HG03457 (cell line): ENCODE measurements at regions not wholly inside any gene's neighbourhood (a gene's known extent, or its start where the extent isn't known, plus 50 kb on each side); places are given as distances from the start of the nearest gene placed in this dataset.
"Not testable (repeated sequence)": the region's sequence is repeated elsewhere in the genome, so short reads cannot be mapped to it uniquely, and the experiment has no call there.

Experiments
- ATAC-seq: cut with Tn5 transposase; IDR thresholded peaks from one replicate; pipeline ENCODE4 v1.9.1; 2021; ENCODE audit warnings: moderate number of reproducible peaks; ENCODE audit not compliant: unreplicated experiment

DNA sequence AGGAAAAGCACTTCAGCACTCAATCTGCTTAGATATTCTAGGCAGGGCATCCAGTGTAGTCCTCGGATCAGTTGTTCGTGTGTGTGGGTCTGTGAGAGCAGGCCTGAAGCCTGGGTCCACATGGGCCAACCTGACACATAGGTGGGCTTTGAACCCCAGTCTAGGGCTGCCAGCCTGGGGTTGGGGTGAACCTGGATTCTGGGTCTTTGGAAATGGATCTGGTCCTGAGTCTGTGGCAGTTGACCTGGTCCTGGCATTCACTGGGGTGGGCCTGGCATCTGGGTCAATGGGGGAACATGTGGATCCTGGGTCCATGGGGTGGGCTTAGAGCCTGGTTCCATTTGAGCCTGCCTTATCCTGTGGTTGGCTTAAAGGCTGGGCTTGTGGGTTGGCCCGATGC, 492.6 kb upstream of the MAN1A1 start:
- ATAC-seq: no peak

- no peak for ATAC-seq
Observed at GRCh38 chr6:119838043-119838442, 488.5 kb upstream of the MAN1A1 start.

DNA sequence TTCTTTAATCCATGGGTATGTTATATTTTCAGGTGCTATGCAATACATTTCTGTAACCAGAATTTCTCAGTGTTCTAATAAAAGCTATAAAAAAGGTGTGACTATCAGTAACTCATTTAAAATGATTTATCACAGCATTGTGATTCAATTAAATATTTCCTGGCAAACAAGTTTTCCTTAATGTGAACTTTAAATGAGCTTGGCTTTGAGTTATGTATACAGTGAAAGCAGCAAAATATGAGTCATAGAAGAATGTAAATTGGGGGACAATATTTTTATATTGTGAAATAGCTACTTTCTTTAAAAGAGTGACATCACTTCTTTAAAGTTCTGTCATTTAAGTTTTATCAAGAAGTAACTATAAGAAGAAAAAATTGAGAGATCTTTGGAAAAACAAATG, 484.9 kb upstream of the MAN1A1 start:
- no peak for ATAC-seq

GRCh38 chr6:119832411-119832810, 482.9 kb upstream of the MAN1A1 start:
- ATAC-seq: no peak

DNA sequence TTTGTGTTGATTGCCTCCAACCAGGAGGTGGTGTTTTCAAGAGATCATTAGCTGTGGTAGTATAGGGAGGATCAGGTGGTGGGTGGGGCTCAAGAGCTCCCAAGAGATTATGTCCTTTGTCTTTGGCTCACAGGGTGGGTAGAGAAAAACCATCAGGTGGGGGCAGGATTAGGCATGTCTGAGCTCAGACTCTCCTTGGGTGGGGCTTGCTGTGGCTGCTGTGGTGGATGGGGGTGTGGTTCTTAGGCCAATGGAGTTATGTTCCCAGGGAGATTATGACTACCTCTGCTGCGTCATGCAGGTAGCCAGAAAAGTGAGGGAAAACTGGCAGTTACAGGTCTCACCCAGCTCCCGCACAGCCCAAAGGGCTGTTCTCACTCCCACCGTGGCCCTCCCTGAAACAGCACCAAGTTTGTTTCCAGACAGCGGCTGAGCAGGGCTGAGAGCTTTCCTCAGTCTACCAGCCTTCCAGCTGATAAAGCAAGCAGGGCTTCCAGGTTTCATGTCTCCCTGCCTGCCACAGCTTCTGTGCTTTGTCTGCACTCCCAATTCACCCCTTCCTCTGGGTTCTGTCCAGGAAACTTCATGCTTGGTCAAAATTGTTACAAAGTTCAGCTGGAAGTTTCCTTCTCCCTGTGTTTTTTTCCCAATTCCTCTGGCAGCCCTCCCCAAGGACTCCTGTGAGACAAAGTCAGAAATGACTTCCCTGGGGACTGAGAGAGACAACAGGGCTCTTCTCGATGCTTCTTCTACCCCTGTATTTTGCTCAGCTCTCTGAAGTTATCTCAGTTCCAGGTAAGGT, 481.1 kb upstream of the MAN1A1 start:
- no peak for ATAC-seq

GRCh38 chr6:119830069-119830468, 480.5 kb upstream of the MAN1A1 start:
- ATAC-seq: no peak

GRCh38 chr6:119829499-119829898, 479.9 kb upstream of the MAN1A1 start:
- ATAC-seq: not testable (repeated sequence)

GRCh38 chr6:119829006-119829405, 479.4 kb upstream of the MAN1A1 start:
- ATAC-seq: no peak

GRCh38 chr6:119821380-119821779, 471.8 kb upstream of the MAN1A1 start:
- no peak for ATAC-seq

DNA sequence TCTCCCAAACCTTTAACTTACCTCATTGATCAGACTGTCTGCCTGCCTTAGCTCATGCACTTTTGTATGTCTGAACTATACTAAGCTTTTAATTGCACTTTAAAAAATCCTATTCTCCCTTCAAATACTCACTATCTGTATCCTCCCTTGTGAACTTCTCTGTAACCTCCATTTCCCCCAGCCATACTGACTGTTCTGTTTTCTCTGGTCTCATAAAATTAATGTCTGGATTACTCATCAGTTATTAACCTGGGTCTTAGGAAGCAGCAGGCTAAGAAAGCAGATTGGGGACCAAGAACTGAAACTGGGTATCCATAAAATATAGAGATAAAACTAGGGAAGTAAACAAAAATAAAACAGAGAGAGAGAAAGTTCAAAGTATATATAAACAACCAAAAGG, 469.3 kb upstream of the MAN1A1 start:
- no peak for ATAC-seq

DNA sequence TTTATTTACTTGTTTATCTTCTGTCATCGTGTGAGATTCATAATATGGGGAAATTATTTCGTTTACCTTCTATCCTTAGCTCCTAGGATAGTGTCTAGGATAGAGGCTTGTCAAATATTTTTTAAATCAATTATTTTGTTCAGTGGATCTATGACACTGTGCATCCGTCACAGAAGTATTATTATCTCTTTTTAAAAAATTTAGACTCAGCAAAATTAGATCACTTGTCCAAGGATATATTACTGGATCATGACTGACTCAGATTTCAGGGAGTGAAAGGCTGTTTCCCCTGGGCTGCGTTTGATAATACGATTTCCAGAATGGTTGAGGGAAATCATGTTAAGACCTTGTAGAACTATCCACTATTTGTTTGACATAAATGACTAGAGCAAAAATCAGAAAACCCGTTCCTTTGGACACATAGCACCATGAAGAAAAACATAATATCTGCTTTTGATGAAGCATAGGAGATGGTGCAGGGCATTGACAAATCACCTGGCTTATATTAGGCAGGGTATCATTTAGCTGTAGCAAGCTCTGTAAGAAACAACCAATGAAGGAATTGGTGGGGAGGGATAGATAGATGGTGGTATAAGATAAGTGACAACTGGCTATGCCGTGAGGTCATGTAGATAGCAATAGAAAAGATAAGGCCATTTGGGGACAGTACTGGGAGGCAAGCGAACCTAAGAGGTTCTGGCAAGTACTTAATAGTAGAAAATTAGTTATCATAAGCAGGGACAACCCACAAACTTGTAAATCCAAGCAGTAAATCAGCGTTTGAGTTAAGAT, 465.2 kb upstream of the MAN1A1 start:
- no peak for ATAC-seq

- ATAC-seq: no peak
Observed at GRCh38 chr6:119802464-119802863, 452.9 kb upstream of the MAN1A1 start.

- ATAC-seq: no peak
Observed at GRCh38 chr6:119801056-119801455, 451.5 kb upstream of the MAN1A1 start.

DNA sequence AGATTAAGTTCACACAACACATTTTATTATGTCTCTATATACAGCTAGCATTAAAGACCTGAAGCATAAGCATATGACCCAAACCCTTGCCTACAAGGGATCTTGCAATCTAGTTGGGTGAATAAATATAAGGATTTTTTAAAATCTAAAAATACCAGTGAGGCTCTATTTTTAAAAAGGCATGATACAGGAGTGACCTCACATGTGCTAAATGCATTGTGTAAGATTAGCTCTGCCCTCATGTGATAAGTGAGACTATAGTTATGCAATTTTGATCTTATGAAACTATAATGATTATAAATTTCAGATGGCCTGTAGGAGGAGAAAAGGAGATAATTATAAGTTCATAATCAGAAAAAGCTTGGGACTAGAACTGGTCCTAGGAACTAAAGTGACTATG, 451.0 kb upstream of the MAN1A1 start:
- ATAC-seq: no peak

GRCh38 chr6:119799596-119800509, 450.3 kb upstream of the MAN1A1 start:
- ATAC-seq: no peak

DNA sequence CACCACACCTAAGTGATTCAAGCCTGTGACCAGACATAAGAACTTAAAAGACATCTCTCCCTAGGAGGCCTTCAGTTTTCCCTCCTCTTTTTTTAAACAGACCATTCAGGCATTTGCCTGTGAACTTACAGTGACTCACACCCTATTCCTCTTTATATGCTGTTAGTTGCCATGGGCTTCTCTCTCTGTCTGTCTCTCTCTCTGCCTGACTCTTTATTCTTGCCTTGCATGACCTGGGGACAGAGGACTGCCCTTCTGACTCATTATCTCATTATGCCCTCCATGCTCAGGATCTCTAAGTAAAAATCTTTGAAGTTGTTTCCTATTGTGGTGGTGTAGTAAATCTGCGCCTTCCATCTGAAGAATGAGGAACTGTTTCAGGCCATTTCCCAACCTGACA, 442.2 kb upstream of the MAN1A1 start:
- no peak for ATAC-seq

- no peak for ATAC-seq
Observed at GRCh38 chr6:119781365-119781764, 431.8 kb upstream of the MAN1A1 start.

DNA sequence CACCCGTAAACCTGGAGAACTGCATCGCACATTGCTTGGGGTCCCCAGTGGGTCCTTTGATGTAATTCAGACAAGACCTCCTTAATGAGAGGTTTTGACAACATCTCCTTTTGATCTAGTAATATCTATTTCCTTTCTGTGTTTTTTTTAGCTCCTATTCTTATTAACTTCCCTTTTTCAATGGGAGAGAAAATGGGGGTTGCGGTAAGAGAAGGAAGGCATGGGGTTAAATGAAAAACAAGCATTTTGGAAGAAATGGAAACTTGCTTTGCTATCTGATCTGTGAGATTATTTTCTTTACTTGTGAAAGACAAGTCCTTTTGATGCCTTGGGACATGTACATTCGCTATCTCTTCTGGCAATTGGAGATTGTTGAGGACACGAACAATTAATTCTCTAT, 418.6 kb upstream of the MAN1A1 start:
- ATAC-seq: no peak

- ATAC-seq: no peak
Observed at GRCh38 chr6:119764927-119765681, 415.5 kb upstream of the MAN1A1 start.

DNA sequence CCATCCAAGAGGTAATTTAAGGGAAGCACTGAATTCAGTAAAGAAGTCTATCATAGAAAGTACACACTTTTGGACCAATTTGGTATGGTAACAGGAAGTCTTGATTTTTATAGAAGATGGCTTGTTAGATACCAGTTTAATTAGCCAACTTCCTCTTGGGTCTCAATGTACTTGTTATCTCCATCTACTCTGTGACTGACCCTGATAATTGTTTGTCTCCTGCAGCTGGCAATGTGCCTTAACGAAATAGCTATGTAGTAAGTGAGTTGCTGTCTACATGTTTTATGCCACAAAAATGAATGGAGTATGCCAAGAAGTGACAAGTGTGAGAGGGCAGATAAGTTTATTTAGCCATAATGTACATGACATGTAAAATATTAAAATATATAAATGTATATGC, 410.5 kb upstream of the MAN1A1 start:
- no peak for ATAC-seq

GRCh38 chr6:119758385-119758784, 408.8 kb upstream of the MAN1A1 start:
- no peak for ATAC-seq
